GM19035 (cell line): ENCODE measurements at regions not wholly inside any gene's neighbourhood (a gene's known extent, or its start where the extent isn't known, plus 50 kb on each side); places are given as distances from the start of the nearest gene placed in this dataset.
"Not testable (repeated sequence)": the region's sequence is repeated elsewhere in the genome, so short reads cannot be mapped to it uniquely, and the experiment has no call there.

Source experiments
- ATAC-seq: cut with Tn5 transposase; IDR thresholded peaks from one replicate; pipeline ENCODE4 v1.9.1; 2021; ENCODE audit not compliant: unreplicated experiment

GRCh38 chr13:65260946-65261891 lies 1968.9 kb downstream of the PCDH9 start:
- ATAC-seq = no peak

GRCh38 chr13:65240773-65241172 lies 1989.4 kb downstream of the PCDH9 start:
- ATAC-seq = no peak

- no peak for ATAC-seq
Measured at GRCh38 chr13:65236841-65237418, 1993.2 kb downstream of the PCDH9 start.

- ATAC-seq = no peak
Measured at GRCh38 chr13:65217471-65217995, 2012.6 kb downstream of the PCDH9 start.

GRCh38 chr13:65202845-65203244 lies 2027.3 kb downstream of the PCDH9 start:
- ATAC-seq = not testable (repeated sequence)

- ATAC-seq = no peak
Measured at GRCh38 chr13:65188721-65189120, 2041.4 kb downstream of the PCDH9 start.

GRCh38 chr13:65168026-65168425 lies 2062.1 kb downstream of the PCDH9 start:
- no peak for ATAC-seq

GRCh38 chr13:65166675-65167074 lies 2063.5 kb downstream of the PCDH9 start:
- ATAC-seq = no peak

- no peak for ATAC-seq
Measured at GRCh38 chr13:65159803-65160202, 2070.3 kb downstream of the PCDH9 start.

- ATAC-seq = no peak
Measured at GRCh38 chr13:65155861-65156260, 2074.3 kb downstream of the PCDH9 start.

- ATAC-seq = no peak
Measured at GRCh38 chr13:65154661-65155447, 2075.3 kb downstream of the PCDH9 start.

GRCh38 chr13:65149687-65150086 lies 2080.4 kb downstream of the PCDH9 start:
- no peak for ATAC-seq

- ATAC-seq = no peak
Measured at GRCh38 chr13:65143920-65144319, 2086.2 kb downstream of the PCDH9 start.

- no peak for ATAC-seq
Measured at GRCh38 chr13:65133094-65133493, 2097.0 kb downstream of the PCDH9 start.

GRCh38 chr13:65125236-65125635 lies 2104.9 kb downstream of the PCDH9 start:
- ATAC-seq = no peak

- ATAC-seq = no peak
Measured at GRCh38 chr13:65112531-65112941, 2117.6 kb downstream of the PCDH9 start.

- no peak for ATAC-seq
Measured at GRCh38 chr13:65112123-65112522, 2118.0 kb downstream of the PCDH9 start.

GRCh38 chr13:65111223-65111622 lies 2118.9 kb downstream of the PCDH9 start:
- no peak for ATAC-seq

- ATAC-seq = not testable (repeated sequence)
Measured at GRCh38 chr13:65104436-65104835, 2125.7 kb downstream of the PCDH9 start.

- ATAC-seq = no peak
Measured at GRCh38 chr13:65103351-65103750, 2126.8 kb downstream of the PCDH9 start.
